GM19397 (cell line): ENCODE measurements at regions not wholly inside any gene's neighbourhood (a gene's known extent, or its start where the extent isn't known, plus 50 kb on each side); places are given as distances from the start of the nearest gene placed in this dataset.

Experiments
- ATAC-seq: cut with Tn5 transposase; IDR thresholded peaks from one replicate; pipeline ENCODE4 v1.9.1; 2021; ENCODE audit warnings: mild to moderate bottlenecking, moderate library complexity; ENCODE audit not compliant: unreplicated experiment

DNA sequence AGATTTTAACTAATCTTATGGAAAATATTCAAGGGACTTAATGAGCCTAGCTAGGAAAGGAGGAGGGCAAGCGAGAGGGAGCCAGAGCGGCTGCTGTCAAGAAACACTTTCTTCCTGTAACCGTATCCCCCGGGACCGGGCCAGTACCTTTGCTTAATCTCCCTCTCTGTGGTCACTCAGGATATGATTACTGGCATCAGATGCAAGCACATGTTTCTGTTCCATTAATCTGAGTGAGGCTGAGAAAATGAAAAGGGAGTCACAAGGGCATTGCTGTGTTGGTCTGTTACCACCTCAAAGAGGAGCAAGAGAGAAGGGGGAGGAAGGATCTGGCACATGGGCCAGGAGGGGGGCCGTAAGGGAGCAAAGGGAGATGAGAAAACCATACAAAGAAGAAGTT lies 356.7 kb upstream of the GATB start:
- no peak for ATAC-seq

DNA sequence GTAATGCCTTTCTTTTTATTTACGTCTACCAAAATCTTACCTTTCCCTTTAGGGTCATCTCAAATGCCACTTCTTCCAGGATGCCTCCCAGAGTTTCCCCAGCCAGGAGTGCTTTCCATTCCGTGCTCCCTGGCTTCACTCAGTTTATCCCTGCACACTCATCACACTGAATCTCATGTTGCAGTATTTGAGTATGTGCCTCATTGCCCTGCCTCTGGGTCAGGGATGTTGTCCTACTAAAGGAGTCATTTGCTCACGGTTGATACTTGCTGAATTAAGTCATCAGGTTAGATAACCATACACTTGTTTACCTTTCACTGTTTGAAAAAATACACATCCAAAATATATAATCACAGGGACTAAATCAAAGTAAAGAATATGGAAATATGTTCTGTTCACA lies 356.2 kb upstream of the GATB start:
- ATAC-seq = no peak

DNA sequence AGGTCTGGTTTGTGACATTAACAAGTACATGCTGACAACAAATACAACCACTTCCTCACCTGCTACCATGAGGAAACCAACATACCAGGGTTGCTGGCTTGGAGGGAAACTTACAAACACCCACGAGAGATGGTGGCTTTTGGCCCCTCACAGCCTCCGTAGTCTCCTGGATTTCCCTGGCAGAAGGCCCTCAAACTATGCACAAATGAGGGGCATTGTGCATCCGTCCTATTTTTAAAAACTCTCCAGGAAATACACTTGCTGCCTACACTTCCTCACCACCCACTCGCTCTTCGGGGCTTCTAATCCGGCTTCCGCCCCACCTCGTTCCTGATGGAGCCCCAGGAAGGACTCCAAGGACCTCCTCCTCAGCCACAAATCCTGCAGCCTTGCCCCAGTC lies 355.0 kb upstream of the GATB start:
- no peak for ATAC-seq

DNA sequence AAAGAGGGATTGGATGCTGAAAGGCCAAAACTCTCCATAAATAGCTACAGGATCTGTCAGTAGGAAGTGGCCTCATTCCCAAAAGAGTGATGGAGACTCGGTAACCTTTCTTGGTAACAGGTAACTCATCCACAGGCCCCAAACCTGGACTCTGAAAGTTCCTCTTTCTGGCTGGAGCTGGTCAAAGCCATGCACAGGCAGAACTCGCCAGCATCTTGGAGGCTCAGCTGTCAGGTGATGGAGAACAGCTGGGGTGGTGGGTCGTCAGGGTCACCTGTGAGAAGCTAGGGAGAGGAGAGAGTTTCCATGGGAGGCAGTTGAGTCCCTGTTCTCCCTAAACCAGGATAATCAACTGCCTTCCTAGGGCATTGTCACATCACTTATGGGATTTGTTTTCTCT lies 354.3 kb upstream of the GATB start:
- ATAC-seq = no peak

DNA sequence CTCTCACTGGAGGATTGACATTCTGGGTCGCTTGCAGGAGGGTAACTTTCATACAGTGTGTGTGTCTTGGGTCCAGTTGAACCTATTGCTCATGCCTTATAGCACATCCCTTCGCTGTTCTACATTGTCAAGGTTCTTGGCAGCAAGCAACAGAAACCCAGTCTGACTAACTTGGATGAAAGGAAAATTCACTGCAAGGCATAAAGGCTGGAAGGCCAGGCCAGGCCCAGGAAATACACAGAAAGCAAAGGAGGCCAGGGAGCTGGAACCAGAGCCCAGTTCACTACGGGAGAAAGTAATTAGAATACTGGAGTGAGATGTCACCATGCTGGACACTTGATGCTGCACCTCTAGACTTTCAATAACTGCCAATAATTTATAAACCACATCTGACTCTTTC lies 353.8 kb upstream of the GATB start:
- no peak for ATAC-seq

DNA sequence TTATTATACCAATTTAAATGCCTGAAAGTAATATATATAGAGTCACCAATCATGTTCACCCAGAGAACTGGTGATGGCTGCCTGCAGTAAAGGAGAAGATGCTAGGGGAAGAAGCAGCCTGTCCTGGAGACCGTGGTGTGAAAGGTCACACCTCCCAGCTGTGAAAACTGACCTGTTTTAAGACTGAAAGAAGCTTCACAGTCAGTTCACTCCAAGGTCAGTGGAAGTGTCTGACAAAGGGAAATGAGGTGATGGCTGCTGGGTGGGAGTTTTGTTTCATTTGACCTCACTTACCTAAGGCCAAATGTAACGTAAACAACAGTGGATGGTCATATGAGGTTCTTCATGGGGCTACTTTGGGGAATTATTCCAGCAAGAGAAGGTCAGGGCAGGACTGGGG lies 352.1 kb upstream of the GATB start:
- ATAC-seq = peak; percentile 62

DNA sequence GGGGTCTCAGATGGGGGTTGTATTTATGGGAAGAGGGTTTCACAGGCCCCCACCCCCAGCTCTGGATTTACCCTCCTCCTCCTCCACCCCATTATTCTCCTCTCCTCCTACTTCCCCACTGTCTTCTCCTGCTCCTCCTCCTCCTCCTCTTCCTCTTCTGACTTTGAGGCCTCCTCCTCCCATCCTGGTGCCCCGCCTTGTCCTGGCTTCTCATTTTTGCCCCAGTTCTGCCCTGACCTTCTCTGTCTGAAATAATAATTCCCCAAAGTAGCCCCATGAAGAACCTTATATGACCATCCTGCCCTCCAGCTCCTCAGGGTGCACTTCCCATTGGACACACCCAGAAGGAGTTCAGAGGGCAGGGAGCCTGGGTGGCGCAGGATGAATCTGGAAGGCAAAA lies 351.4 kb upstream of the GATB start:
- no peak for ATAC-seq

DNA sequence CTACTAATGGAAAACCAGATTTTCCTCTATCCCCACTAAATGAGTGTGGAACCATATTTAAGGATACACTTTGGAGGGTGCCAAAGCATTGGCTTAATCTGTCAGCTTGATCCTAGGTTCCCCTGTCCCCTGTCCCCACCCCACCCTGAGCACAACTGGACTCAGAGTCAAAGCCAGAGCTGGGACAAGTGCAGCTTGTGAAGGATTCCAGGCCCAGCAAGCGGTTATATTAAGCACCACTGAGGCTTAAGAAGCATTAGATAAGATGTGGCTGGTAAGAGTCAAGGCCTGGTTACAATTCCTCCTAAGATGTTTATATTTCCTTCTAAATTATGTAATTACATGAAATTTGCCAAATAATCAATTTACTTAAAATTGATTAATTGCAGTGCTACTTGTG lies 350.0 kb upstream of the GATB start:
- ATAC-seq = no peak

DNA sequence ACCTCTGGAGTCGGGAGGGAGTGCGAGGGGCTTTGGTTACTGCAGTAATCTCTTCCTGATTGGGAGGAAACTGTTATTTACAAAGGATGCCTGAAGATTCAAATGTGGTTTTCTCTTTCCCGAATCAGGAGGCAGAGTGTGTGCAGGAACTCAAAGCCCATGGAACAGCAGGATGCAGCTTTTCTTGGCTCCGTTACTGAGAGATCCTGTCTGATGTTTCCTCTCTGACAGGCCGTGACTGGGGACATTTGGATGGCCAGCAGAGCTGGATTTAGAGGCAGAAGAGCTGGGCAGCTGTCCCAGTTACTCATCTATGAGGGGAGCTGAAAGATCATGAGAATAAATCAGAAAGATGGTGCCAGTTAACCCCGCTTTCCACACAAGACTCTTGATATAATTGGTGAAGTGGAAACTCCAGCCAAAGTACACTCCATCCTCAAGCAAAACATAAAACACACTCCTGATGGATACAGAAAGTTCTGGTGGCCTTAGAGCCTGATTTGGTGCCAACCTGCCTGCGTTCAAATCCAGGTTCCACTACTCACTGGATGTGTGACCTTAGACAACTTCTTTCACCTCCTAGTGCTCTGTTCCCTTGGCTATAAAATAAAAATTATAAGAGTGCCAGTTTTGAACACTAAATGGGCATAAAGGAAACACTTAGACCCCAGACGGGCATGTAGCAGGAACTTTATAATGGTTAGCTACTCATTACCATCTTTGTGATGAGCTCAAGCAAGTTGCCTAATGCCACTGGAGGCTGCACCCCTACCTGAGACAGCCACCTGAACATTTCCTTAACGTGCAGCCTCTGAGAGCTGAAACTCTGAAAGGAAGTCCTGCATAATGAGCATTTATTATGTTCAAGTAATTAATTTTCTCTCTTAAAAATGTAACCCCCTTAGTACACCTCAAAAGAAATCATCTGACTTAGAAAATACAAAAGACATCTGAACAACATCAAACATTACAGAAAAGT lies 349.0 kb upstream of the GATB start:
- ATAC-seq = no peak

DNA sequence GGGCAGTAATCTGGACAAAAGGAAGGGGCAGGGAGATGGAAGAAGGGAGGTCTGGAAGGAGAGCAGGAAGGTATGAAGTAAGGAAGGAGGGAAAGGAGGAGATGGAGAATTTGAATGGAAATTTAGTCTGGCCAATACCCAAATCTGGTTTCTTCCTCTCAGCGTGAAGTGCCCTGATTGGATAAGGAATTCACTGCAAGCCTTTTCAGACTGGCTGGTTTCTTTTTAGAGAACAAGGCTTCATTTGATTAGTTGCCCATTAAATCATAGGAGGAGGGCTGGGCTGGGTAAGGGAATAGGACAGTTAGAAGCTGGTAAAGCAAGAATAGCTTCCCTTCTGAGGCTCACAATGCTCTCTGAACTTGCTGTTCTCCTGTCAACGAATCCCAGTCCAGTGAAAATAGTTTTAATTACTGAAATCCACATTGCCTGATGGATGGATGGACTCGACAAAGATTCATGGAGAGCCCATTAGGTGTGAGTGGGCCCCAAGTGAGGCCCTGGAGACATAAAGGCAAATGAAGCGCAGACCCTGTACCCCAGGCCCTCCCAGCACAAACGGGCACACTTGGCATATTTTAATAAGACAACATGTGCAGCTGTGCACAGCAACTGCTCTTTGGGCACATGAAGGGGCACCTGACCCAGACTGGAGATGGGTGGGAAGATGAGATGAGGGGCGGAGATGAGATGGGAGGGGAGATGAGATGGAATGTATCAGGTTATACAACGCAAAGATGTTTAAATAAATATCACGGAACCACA lies 347.1 kb upstream of the GATB start:
- no peak for ATAC-seq

DNA sequence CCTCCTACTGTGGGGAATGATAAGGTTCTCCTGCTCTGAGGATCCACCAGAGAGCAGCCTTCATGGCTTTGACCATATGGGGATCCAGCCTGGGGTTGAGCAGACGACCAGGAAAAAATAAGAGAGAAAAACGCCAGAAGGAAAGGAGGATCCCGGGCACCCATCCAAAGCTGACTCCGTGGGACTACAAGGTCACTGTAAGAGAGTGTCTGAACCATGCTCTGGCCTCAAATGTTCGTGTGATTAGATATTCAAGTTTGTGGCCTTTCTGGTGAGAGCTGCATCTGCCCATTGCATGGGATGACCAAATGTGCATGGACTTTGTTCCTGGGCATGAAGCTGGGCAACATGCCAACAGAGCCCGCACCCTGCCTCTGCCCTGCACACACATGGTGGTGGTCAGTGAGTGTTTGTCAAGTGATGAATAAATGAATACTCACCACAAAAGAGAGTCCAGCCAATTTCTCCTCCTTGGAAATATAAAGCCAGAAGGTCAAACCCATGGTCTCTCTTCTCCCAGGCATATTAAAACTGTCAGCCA lies 346.0 kb upstream of the GATB start:
- no peak for ATAC-seq

DNA sequence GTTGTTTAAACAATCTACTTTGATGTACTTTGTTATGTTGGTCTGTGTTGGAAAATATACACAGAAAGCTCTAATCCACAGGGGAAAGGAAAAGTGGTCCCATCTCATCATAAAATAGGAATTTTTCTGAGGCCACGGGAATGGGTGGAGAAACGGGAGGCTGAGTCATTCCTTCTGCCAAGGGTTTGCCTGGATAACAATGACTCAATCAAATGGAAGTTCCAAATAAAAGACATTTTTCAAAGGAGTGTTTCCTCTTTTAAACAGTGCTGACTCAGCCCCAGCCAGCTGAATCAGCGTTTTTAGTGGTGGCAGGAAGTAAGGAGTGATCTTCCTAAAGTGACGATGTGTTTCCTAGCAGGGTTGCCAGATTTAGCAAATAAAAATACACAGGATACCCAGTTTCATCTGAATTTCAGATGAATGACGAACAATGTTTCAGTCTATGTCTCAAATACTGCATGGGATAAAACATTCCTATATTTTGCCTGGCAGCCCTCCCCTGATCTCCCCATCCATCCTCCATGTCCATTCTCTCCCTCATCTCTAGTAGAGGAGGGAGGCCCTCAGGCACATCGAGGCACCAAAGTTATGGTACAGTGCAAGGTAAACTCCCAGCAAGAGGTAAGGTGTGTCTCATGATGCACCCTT lies 345.4 kb upstream of the GATB start:
- ATAC-seq = no peak

DNA sequence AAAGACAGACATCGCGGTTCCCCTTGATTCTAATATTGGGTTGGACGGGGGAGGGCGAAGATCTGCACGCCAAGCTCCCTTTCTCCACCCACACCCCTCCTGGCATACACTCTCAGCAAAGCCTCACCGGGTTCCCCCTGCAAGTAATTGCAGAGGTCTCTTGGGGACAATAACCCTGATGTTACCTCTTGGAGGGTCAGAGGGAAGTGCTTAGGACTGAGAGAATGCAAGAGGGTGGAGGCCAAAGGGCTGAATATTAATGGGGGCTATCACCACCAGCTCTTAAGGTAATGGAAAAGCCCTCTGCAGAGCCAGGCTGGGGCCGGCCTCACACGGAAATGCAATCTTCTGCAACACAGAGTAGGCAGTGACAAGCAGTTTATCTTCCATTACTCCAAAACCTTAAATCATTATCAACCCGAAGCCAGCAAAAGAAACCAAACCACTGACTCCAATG lies 344.1 kb upstream of the GATB start:
- no peak for ATAC-seq

DNA sequence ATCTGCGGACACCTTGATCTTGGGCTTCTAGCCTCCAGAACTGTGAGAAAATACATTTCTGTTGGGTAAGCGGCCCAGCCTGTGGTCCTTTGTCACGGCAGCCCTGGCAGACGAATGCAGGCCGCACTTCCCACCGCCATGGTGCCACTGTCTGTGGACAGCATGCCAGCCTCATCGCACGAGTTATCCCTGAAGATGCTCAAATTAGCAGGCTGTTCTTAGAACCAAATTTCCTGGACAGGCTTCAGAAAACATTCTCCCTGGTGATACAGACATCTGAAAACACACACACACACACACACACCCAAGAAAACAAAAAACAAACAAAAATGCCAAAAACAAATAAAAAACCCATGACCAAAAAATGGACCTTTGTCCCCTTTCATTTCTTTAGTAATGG lies 343.5 kb upstream of the GATB start:
- ATAC-seq = no peak

DNA sequence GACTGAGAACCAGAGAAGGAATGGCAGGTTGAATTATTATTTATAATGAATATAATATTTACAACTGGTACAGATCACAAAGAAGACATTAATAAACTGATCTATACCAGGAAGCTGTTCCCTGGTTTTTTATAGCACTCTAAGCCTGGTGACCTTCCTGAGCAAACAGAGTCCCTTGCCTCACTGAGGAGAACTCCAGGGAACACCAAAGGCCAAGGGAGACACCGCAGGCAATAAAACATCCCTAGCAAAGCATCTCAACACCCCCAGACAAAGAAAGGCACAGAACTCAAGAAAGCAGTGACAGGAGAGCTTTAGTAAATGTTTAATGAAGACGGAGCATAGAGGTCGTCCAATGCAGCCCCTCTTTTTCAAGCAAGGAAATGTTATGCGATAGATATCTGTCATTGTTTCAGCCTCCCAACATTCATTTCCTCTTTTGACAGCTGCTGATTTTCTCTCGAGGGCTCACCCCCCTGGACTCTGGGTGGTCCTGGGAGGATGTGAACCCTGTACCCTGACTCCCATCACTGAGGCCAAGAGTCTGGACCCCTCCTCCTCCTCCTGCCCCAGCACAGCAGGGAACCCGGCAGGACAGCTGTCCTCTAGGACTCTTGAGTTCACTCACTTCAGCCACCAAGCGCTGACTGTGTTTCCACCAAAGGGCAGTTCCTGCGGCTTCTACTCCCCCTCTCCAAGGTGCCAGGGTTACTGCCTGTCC lies 342.5 kb upstream of the GATB start:
- no peak for ATAC-seq

DNA sequence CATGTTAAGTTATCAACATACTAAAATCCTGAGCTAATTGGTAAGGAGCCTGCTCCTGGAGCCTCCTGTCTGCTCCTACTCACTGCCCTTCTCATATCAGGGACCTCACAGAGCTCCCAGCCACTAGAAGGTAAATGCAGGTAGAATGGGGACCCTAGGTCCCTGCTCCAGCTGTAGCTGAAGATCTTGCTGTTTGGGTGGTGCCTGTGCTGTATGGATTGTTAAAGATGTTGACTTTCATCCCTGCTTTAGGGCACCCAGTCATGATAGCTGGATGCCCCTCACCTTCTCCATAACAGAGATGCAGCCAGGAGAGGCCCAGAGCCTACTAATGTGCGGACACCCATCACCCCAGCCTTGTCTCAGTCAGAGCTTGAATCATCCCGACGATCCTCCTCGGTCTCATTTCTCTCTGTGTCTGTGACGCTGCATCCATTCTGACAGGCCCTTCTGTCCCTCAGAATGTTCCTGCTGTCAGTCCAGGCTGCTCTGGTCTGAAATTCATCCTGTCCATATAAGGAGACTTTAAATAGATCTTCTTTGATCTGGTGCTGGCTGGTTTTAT lies 341.7 kb upstream of the GATB start:
- no peak for ATAC-seq

DNA sequence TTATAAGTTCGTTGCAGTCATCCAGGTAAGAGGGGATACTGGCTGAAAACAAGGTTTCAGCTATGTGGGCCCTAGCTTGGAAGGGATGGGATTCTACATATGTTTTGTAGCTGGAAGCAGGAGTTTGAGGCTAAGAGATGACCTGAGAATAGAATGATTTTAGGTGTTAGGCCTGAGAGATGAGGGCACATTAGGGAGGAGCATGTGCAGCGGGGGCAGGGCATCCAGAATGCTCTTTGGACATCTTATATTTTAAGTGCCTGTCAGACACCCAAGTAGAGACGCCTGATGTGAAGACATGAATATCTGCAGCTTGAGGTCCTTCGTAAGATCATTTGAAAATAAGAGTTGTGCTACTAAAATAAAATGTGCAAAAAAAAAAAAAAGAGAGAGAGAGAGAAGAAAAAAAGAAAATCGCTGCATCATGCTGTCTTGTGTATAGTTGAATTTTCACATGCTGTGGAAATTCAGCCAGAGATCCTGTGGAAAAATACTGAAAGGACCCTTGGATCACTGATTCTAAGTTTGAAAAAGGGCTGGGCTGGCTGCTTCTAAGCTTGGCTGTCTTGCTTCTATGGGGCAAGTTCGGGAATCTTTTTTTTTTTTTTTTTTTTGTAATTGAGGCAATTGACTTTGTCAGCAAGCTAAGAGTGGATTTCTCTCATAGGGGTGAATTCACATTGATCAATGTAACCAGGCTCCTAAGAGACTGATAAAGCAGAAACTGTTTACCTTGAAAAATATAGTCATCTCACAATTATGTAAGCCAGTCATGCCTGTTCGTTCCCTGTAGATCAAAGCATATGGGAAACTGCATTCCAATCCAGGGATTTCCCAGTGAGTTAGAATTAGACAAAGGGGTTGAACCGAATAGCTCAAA lies 341.0 kb upstream of the GATB start:
- ATAC-seq = no peak

DNA sequence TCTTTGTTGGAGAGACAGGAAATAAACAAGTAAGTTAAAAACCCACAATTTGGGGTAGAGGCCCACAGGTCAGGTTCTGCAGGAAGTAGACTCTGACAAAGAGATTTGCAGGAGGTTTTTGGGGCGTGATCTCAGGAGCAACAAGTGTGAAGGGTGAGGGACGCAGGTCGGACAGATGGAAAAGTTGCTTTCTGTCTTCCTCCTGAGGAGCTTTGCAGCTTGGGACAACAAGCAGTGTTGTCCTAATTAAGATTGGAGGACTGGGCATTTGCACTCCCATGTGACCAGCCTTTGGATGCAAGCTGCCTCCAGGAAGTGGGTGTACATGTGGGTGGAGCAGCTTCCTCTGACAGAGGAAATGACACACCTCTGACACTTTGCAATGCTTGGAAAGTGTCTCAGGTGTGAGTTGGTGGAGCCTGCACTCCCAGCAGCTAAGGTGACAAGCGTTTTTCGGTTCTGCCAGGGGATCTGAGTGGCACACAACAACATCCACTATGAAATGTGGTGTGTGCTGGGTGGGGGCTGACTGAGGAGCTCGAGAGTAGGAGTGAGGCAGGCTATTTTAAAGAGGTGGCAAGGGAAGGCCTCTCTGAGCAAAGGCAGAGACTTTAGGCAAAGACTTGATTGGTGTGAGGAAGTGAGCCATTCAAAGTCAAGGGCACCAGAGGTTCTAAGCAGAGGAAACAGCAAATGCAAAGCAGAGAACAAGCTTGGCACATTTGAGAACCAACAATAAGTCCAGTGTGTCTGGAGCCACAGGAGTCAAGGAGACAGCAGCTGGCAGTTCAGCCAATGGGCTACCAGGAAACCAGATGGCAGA lies 339.8 kb upstream of the GATB start:
- ATAC-seq = no peak
